Caco-2 (cell line): ENCODE measurements at regions not wholly inside any gene's neighbourhood (a gene's known extent, or its start where the extent isn't known, plus 50 kb on each side); places are given as distances from the start of the nearest gene placed in this dataset.

Experiments used
- BruUV-seq: library from RNA; stranded (reverse); fragments of 400-500 nt; replicated peaks from 2 replicates; lab custom pipeline; 2021; lab: Mats Ljungman, UMichigan
- CTCF ChIA-PET: fragments of 300-600 bp; sonication (Branson Sonifier 250); formaldehyde crosslinking; loops from one replicate; lab custom pipeline; 2022; ENCODE audit warnings: antibody characterized with exemption; lab: Charles Lee
- POLR2A ChIA-PET: fragments of 300-600 bp; sonication (Branson Sonifier 250); formaldehyde crosslinking; loops from one replicate; lab custom pipeline; 2022; ENCODE audit warnings: antibody characterized with exemption; lab: Charles Lee
- DNase-seq, 2 experiments: peaks; one replicate each; pipeline versions ENCODE4 v3.0.0 to v3.0.0-alpha.2; 2020 to 2022
- H3K27me3 ChIP-seq: replicated peaks from 2 replicates; pipeline ENCODE4 v1.6.0; 2011; ENCODE audit warnings: low read length; ENCODE audit not compliant: control insufficient read depth, insufficient read depth
- H3K36me3 ChIP-seq: 2 replicates; pipeline ENCODE4 v1.5.1; 2011; ENCODE audit warnings: low read length; ENCODE audit not compliant: control insufficient read depth, insufficient read depth
- H3K4me1 ChIP-seq: fragments of 250-450 bp; sonication (Bioruptor Pico); 2 replicates; pipeline ENCODE4 v1.5.1; 2020; ENCODE audit warnings: mild to moderate bottlenecking
- H3K4me3 ChIP-seq: 2 replicates; pipeline ENCODE4 v1.5.1; 2011; ENCODE audit warnings: low read depth, mild to moderate bottlenecking, control low read depth, low read length
- H3K9me3 ChIP-seq: fragments of 250-450 bp; sonication (Bioruptor Pico); 2 replicates; pipeline ENCODE4 v1.5.1; 2020; ENCODE audit warnings: mild to moderate bottlenecking, moderate library complexity
- H3K27ac Mint-ChIP-seq: one replicate; pipeline ENCODE4 v1.8.0; 2022; ENCODE audit warnings: mixed read lengths; ENCODE audit not compliant: unreplicated experiment
- H3K27me3 Mint-ChIP-seq: one replicate; pipeline ENCODE4 v1.8.0; 2022; ENCODE audit warnings: mixed read lengths; ENCODE audit not compliant: insufficient read depth, unreplicated experiment
- H3K36me3 Mint-ChIP-seq: one replicate; pipeline ENCODE4 v1.8.0; 2022; ENCODE audit warnings: mild to moderate bottlenecking, mixed read lengths; ENCODE audit not compliant: insufficient read depth, unreplicated experiment
- H3K4me1 Mint-ChIP-seq: one replicate; pipeline ENCODE4 v1.8.0; 2022; ENCODE audit warnings: low read depth, mixed read lengths; ENCODE audit not compliant: unreplicated experiment
- H3K4me3 Mint-ChIP-seq: one replicate; pipeline ENCODE4 v1.8.0; 2022; ENCODE audit warnings: mild to moderate bottlenecking, moderate library complexity, mixed read lengths; ENCODE audit not compliant: unreplicated experiment
- H3K9me3 Mint-ChIP-seq: one replicate; pipeline ENCODE4 v1.8.0; 2022; ENCODE audit warnings: mixed read lengths; ENCODE audit not compliant: unreplicated experiment
- intact Hi-C: fragments of 100-400 bp; cut with micrococcal nuclease; formaldehyde crosslinking; loops from one replicate; pipeline ENCODE4 v1.10.0; 2022; ENCODE audit not compliant: unreplicated experiment
- TF ChIP-seq, protein P1 (sequence below), 2 experiments: fragments of 200-600 bp in 1 of 2; IDR thresholded peaks; 1 replicate in 1 of 2; 2 replicates in 1 of 2; pipeline versions ENCODE4 v1.5.1 to v1.8.0; 2011 to 2022; ENCODE audit warnings: antibody characterized with exemption in 1 of 2, control low read depth in 1 of 2, inconsistent platforms in 1 of 2, low read depth in 1 of 2, low read length in 1 of 2, mild to moderate bottlenecking in 1 of 2, moderate library complexity in 1 of 2; ENCODE audit not compliant: insufficient read depth in 1 of 2, severe bottlenecking in 1 of 2, unreplicated experiment in 1 of 2

DNA sequence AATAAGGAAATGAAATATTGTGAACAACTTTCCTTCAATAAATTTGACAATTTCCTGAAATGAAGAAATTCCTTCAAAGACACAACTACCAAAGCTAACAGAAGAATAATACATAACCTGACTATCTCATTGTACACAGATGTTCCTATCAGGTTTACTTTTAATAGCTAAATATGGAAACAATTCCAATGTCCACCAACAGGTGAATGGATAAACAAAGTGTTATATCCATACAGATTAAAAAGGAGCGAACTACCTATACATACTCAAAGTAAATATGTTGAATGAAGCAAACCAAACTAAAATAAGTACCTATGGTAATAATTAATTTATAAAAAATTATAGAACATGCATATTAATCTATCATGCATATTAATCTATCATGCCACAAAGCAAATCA, 554.9 kb downstream of the PPP4R3C start:
- H3K36me3 ChIP-seq, result no peaks in the 10 kb centered on the region
- Mint-ChIP-seq H3K36me3 (no peaks in the 10 kb centered on the region), H3K27ac (no peak overlapping the region), H3K4me3 (no peak overlapping the region), H3K27me3 (no peaks in the 10 kb centered on the region), H3K9me3 (no peaks in the 10 kb centered on the region), H3K4me1 (no peaks in the 10 kb centered on the region)
- no peak for DNase-seq
- no TSS peak for BruUV-seq
- no peaks in the 10 kb centered on the region for H3K27me3 ChIP-seq
- TF ChIP-seq, protein P1, sequence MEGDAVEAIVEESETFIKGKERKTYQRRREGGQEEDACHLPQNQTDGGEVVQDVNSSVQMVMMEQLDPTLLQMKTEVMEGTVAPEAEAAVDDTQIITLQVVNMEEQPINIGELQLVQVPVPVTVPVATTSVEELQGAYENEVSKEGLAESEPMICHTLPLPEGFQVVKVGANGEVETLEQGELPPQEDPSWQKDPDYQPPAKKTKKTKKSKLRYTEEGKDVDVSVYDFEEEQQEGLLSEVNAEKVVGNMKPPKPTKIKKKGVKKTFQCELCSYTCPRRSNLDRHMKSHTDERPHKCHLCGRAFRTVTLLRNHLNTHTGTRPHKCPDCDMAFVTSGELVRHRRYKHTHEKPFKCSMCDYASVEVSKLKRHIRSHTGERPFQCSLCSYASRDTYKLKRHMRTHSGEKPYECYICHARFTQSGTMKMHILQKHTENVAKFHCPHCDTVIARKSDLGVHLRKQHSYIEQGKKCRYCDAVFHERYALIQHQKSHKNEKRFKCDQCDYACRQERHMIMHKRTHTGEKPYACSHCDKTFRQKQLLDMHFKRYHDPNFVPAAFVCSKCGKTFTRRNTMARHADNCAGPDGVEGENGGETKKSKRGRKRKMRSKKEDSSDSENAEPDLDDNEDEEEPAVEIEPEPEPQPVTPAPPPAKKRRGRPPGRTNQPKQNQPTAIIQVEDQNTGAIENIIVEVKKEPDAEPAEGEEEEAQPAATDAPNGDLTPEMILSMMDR (IDR thresholded peaks at IDR 0.05; ENCODE audit: insufficient read depth in 1 of 2, low read depth in 1 of 2, low read length in 1 of 2, severe bottlenecking in 1 of 2, unreplicated experiment in 1 of 2), result no peak
- intact Hi-C loops, result no loop called here
- POLR2A ChIA-PET, result no interaction called here
- H3K9me3 ChIP-seq, result no peaks in the 10 kb centered on the region
- H3K4me3 ChIP-seq, result no peak overlapping the region
- H3K4me1 ChIP-seq, result no peaks in the 10 kb centered on the region
- CTCF ChIA-PET, result no interaction called here

DNA sequence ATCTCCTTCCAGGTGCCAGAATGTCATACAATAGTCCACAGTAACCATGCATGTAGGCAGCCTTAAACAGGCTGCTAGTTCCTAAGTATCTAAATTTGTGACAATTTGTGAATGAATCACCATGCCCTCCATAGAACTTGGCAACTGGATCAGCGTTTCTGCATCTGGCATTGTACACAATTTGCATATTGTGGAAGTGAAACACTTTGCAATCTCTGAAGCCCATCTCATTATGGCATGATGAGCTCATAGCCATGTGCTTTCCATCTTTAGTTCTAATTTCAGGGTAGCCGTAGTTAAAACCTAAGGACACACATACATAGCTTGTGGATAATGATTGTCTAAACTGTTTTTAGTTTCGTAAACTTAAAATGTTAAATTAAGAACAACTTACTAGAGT, 573.6 kb downstream of the PPP4R3C start:
- CTCF ChIA-PET, result no interaction called here
- Histone ChIP-seq H3K27me3 (no peaks in the 10 kb centered on the region), H3K4me3 (no peak overlapping the region), H3K9me3 (no peaks in the 10 kb centered on the region), H3K4me1 (no peaks in the 10 kb centered on the region), H3K36me3 (no peaks in the 10 kb centered on the region)
- no peak for DNase-seq
- Mint-ChIP-seq H3K27me3 (no peaks in the 10 kb centered on the region), H3K9me3 (no peaks in the 10 kb centered on the region), H3K36me3 (no peaks in the 10 kb centered on the region), H3K4me3 (no peak overlapping the region), H3K4me1 (no peaks in the 10 kb centered on the region), H3K27ac (no peak overlapping the region)
- no TSS peak for BruUV-seq
- intact Hi-C loops, result no loop called here
- TF ChIP-seq, protein P1 (IDR thresholded peaks at IDR 0.05; ENCODE audit: insufficient read depth in 1 of 2, low read depth in 1 of 2, low read length in 1 of 2, severe bottlenecking in 1 of 2, unreplicated experiment in 1 of 2), result no peak
- POLR2A ChIA-PET, result no interaction called here

DNA sequence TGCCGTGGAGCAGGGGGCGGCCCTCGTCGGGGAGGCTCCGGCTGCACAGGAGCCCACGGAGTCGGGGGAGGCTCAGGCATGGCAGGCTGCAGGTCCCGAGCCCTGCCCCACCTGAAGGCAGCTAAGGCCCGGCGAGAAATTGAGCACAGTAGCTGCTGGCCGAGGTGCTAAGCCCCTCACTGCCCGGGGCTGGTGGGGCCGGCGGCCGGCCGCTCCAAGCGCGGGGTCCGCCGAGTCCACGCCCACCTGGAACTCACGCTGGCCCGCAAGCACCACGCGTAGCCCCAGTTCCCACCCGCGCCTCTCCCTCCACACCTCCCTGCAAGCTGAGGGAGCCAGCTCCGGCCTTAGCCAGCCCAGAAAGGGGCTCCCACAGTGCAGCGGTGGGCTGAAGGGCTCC, 589.4 kb downstream of the PPP4R3C start:
- intact Hi-C loops, result no loop called here
- POLR2A ChIA-PET, result no interaction called here
- no peak overlapping the region for H3K27ac Mint-ChIP-seq
- no peak for DNase-seq
- no peak overlapping the region for H3K4me3 Mint-ChIP-seq
- no peaks in the 10 kb centered on the region for H3K27me3 ChIP-seq
- BruUV-seq, result no TSS peak
- H3K27me3 Mint-ChIP-seq, result no peaks in the 10 kb centered on the region
- H3K4me1 Mint-ChIP-seq, result no peaks in the 10 kb centered on the region
- TF ChIP-seq, protein P1 (IDR thresholded peaks at IDR 0.05; ENCODE audit: insufficient read depth in 1 of 2, low read depth in 1 of 2, low read length in 1 of 2, severe bottlenecking in 1 of 2, unreplicated experiment in 1 of 2), result no peak
- CTCF ChIA-PET, result no interaction called here
- no peak overlapping the region for H3K4me3 ChIP-seq
- H3K9me3 ChIP-seq, result no peaks in the 10 kb centered on the region
- H3K4me1 ChIP-seq, result no peaks in the 10 kb centered on the region
- no peaks in the 10 kb centered on the region for H3K36me3 Mint-ChIP-seq
- no peaks in the 10 kb centered on the region for H3K36me3 ChIP-seq
- H3K9me3 Mint-ChIP-seq, result no peaks in the 10 kb centered on the region
